GM21786 (cell line): ENCODE measurements at regions not wholly inside any gene's neighbourhood (a gene's known extent, or its start where the extent isn't known, plus 50 kb on each side); places are given as distances from the start of the nearest gene placed in this dataset.
A peak's percentile ranks its signal among the peaks of the same experiment; 100 is the strongest.

Source experiments
- ATAC-seq: cut with Tn5 transposase; IDR thresholded peaks from one replicate; pipeline ENCODE4 v1.9.1; 2021; ENCODE audit not compliant: unreplicated experiment

DNA sequence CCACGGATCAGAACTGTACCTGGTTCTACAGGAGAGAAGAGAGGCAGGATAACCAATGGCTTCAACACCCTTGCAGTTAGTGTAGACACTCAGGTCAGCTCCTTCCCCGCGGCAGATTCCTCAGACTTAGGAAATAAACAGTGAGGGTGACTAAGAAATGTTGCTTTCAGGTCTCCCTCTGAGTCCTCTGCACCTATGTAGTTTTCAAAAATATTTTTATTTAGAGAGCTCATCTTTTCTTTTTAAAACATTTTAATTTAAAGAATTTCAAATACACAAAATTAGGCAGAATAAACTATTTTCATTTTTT, 195.2 kb downstream of the KLF12 start:
- ATAC-seq: no peak

GRCh38 chr13:73938372-73939070, 195.7 kb downstream of the KLF12 start:
- ATAC-seq: no peak

GRCh38 chr13:73937441-73937840, 196.8 kb downstream of the KLF12 start:
- no peak for ATAC-seq

GRCh38 chr13:73935991-73936390, 198.2 kb downstream of the KLF12 start:
- no peak for ATAC-seq

GRCh38 chr13:73934771-73935170, 199.4 kb downstream of the KLF12 start:
- no peak for ATAC-seq

DNA sequence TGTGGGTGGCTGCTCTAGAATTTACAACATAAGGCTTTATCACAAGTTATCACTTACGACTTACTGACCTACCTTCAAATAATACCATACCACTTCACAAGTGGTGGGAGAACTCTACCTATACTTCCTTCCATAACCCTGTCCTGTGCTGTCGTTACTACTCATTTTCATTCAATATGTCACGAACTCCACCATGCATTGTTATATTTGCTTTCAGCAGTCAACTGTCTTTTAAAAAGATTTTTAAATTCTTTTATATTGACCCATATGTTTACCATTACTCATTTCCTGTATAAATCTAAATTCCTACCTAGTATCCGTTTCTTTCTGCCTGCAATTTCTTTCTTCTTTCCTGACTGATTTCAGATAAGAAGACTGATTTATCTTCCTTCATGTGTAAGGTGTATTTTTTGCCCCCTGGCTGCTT, 200.0 kb downstream of the KLF12 start:
- no peak for ATAC-seq

DNA sequence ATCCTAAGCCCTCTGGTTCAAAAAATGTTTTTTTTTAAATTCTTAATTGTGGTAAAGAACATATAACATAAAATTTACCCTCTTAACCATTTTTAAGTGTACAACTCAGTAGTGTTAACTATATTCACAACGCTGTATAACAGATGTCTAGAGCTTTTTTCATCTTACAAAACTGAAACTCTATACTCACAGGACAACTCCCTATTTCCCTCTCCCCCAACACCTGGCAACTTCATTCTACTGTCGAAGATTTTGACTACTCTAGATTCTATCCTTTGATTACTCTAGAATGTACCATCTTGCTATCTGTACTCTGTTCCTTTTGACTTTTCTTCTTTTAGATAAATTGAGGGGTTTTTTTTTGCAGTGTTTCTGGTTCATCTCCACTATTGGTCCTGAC, 200.4 kb downstream of the KLF12 start:
- no peak for ATAC-seq

- no peak for ATAC-seq
Observed at GRCh38 chr13:73932091-73932490, 202.1 kb downstream of the KLF12 start.

DNA sequence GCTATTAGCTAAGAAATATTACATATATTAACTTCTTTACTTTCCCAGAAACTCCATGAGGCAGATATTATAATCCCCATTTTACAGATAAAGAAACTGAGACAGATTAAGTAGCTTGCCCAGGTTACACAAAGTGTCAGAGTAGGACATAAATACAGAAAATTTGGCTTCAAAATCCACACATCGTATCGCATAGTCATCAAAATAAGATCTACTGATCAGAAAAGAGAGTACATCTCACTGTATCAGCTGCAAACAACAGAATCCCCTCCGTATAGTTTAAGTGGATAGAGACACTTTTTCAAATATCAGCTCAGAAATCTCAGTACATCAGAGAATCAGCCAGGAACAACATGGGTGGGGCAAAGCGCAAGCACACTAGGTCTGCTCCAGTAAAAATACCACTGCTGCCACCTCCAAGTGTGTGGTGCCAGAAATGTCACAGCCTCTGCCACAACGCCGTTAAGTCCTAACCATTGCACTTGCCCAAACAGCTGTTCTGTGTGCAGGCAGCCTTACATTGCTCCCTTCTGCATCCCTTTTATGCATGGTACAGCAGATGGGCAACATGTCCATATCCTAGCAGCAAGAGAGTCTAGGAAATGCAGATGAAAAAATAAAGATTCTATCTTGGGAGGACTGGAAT, 204.8 kb downstream of the KLF12 start:
- ATAC-seq: no peak

DNA sequence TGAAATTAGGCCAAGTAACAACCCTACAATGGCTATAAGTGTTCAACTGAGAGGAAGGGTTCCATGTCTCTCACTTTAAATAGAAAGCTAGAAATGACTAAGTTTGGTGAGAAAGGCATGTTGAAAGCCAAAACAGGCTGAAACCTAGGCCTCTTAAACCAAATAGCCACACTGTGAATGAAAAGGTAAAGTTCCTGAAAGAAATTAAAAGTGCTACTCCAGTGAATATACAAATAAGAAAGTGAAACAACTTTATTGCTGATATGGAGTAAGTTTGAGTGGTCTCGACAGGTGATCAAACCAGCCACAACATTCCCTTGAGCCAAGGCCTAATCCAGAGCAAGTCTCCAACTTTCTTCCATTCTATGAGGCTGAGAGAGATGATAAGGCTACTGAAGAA, 209.6 kb downstream of the KLF12 start:
- peak; percentile 95 for ATAC-seq

DNA sequence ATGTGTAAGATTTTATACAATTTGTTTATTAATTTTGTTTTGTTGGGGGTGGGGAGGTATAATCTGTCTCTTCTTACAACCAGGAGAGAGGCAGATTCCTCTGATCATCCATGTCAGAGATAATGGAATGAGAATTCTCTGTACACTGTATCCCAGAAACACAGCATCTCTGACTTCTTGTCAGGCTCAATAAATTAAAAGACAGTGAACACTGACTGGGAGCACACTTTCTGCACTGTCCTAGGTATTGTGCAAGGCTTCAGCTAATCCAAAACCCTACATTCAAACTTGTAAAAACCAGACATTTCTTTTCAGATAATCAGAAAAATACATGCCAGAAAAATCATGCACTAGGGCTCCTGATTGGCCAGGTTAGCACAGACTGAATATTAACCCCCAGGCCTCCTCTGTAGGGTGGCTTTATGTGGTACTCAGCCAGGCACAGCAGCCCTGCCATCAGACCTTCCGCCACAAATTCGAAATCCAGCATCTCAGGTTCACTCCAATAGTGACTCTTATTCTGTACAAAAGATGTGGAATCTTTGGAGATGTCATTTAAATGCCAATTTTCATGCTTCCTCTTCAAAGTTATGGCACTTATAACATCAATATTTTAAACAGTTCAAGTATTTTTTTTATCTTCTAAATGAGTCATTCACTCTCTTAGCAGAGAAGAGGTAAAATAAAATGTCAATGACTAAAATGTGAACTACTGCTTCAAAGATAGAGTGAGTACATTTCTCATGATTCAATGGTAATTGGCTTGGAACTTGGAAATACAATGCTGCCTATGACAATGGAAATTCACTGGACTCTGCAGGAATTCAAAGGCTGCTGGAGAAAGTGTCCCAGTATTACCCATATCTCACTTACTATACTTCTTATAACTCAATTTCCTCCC, 211.5 kb downstream of the KLF12 start:
- ATAC-seq: no peak

DNA sequence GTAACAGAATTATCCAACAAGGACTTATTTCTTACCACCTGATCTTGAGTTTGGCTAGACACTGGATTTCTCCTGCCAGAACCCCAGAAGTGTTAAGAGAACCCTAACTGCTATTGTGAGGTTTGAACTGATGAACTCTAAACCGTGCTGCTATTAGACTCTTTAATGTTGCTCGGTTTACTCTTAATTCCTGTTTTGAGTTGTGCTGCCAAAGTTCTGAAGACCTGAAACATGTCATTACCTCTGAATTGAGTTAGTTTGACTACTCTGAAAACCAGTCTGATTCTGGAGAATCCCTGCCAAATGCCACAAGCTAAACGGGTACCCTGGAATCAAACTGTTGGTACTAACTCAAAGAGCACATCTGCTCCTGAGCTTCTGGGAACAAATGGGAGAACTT, 215.5 kb downstream of the KLF12 start:
- no peak for ATAC-seq

DNA sequence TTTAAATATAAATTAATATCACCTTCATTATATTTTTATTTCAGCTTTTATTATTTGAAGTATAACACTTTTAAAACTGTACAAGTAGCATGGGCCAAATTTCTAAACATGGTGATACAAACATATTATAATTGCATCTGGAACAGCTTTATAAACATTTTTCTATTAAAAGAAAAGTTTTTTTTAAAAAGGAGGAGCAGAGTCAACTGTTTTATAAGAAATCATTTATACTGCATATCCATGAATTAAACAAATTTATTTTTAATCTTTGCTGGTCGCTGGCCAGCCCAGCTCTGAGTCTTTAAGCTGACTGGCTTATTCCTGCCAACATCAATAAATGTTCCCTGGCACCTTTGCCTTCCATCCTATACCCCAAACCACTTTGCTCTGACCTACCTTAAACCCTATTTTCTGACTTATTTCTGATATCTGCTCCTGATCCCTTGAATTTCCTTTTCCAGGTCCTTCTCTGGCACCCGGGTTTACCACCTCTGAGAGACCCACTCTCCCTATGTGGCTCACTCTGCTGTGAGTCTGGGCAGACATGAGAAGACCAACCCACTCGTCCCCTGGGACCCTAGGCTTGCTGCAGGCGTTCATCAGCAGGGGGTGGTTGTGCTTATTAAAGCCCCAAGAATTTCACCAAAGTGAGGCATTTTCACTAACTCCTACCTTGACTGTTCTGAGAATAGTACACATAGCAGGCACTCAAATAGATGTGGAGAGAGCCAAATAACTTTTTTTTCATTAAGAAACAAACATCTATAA, 220.3 kb downstream of the KLF12 start:
- peak; percentile 71 for ATAC-seq

- ATAC-seq: no peak
Observed at GRCh38 chr13:73913079-73913740, 221.0 kb downstream of the KLF12 start.

DNA sequence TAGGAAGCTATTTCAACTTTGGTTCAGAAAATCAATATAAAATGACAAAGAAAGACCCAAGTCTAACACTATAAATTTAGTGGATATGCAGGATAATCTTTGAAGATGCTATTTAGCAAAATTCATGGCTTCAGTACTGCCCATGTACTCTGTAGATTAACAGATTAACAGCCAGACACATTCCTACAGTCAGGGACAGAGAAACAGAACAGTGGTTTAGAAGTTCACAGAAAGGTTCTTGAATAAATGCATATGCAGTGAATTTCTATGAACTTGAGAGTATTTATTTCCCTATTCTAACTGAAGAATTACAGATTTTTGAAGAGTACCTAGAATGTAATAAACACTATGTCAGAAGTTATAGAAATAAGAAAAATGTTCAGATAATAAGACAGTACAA, 222.8 kb downstream of the KLF12 start:
- ATAC-seq: no peak

GRCh38 chr13:73910733-73911132, 223.5 kb downstream of the KLF12 start:
- ATAC-seq: no peak

- ATAC-seq: no peak
Observed at GRCh38 chr13:73908809-73909208, 225.4 kb downstream of the KLF12 start.

GRCh38 chr13:73904625-73905024, 229.6 kb downstream of the KLF12 start:
- no peak for ATAC-seq

GRCh38 chr13:73903561-73903960, 230.6 kb downstream of the KLF12 start:
- ATAC-seq: no peak

DNA sequence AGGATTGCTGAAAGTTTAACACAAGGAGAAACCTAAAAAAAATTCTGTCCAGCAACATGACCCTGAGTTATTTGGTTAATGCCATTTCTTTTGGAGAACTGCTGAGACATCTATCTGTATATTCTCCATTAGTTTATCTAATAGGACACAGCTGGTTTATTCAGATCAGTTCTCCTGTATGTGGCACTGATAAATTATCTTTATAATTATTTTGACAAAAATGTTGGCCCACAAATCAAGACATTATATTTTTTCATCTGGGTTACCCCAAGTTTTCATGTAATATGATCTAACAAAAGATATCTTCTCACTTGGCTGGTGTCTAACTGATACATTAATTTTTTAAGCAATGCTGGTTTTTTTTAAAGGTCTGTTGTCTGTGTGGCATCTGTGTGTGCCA, 231.4 kb downstream of the KLF12 start:
- no peak for ATAC-seq

GRCh38 chr13:73902296-73902695, 231.9 kb downstream of the KLF12 start:
- no peak for ATAC-seq
